Prostate gland (tissue), 2 donors: ENCODE measurements at regions not wholly inside any gene's neighbourhood (a gene's known extent, or its start where the extent isn't known, plus 50 kb on each side); places are given as distances from the start of the nearest gene placed in this dataset.

Source experiments
- CTCF ChIP-seq, 4 experiments: fragments of 200-600 bp in 2 of 4; fragments of 450-650 bp in 2 of 4; sonication (generic) in 2 of 4; IDR thresholded peaks; 1 replicate in 3 of 4; 2 replicates in 1 of 4; pipeline ENCODE4 v1.5.1; 2016 to 2019; ENCODE audit warnings: antibody characterized with exemption in 4 of 4, mild to moderate bottlenecking in 2 of 4, moderate library complexity in 2 of 4
- POLR2A ChIP-seq: fragments of 450-650 bp; IDR thresholded peaks from one replicate; pipeline ENCODE4 v1.6.1; 2016; ENCODE audit warnings: antibody characterized with exemption, mild to moderate bottlenecking
- POLR2AphosphoS5 ChIP-seq: sonication (generic); formaldehyde crosslinking; IDR thresholded peaks from one replicate; pipeline ENCODE4 v1.6.1; 2017; ENCODE audit warnings: antibody characterized with exemption

- no peak for TF ChIP-seq CTCF (IDR thresholded peaks at IDR 0.05)
- no peak for TF ChIP-seq POLR2A
- no peak for TF ChIP-seq POLR2AphosphoS5
Measured at GRCh38 chr18:1760901-1761300, 810.4 kb downstream of the METTL4 start.
